ENCODE measurements at regions not wholly inside any gene's neighbourhood (a gene's known extent, or its start where the extent isn't known, plus 50 kb on each side); places are given as distances from the start of the nearest gene placed in this dataset.

DNA sequence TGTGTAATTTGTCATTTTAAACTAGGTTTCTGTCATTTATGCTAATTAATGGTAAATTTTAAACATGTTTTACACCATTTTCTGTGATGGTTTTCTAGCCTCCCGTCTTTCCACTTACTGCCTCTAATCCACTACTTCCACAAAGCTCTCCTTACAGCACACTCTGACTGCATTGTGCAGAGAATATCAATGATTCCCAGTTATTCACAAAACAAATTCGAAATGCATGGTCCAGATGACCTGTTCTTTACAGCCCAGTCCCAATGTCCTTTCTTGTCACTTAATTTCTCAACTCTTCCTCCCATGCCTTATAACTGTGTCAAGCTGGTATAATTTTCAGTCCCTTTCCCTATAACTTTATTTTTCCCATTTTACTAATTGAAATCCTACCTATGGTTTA is 770.5 kb downstream of the USP25 start:
- ChIA-PET POLR2A (no interaction called here), CTCF (no interaction called here)
- intact Hi-C loops (cut with DNase I, micrococcal nuclease) = no loop called here
- Mint-ChIP-seq H3K4me3 (no peak overlapping the region), H3K27ac (no peak overlapping the region), H3K9me3 (ENCODE audit: low read depth) (peaks cover 2% of the 10 kb centered on the region), H3K27me3 (no peaks in the 10 kb centered on the region), H3K36me3 (ENCODE audit: low read depth) (no peaks in the 10 kb centered on the region), H3K4me1 (no peaks in the 10 kb centered on the region)
- ATAC-seq (no peak), DNase-seq (no peak)

DNA sequence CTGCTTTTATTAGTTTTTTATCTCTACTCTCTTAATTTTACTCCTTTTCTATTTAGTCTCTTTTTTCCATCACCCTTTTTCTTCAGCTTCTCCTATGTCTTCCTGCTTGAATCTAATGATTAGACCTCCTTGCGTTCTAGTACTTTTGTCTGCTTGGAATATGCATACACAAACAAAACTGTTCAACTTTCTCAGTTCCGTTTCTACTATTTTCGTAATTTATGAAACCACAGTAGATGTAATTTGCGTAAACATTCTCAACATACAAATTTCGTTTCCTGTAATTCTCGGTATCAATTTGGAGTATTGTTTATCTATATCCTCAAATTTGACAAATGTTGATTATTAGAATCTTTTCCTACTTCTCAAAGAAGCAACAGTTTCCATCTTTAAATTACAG is 772.5 kb downstream of the USP25 start:
- Mint-ChIP-seq H3K9me3 (ENCODE audit: low read depth) (peaks cover 2% of the 10 kb centered on the region), H3K27ac (no peak overlapping the region), H3K4me3 (no peak overlapping the region), H3K4me1 (no peaks in the 10 kb centered on the region), H3K36me3 (ENCODE audit: low read depth) (no peaks in the 10 kb centered on the region), H3K27me3 (no peaks in the 10 kb centered on the region)
- intact Hi-C loops (cut with DNase I, micrococcal nuclease) = no loop called here
- ChIA-PET POLR2A (interaction anchor here (0.6 kb wide), 1 partner anchor 103 kb away, joined by 9 read pairs; no protein-coding TSS in a partner anchor), CTCF (no interaction called here)
- no peak for DNase-seq
- ATAC-seq = no peak

DNA sequence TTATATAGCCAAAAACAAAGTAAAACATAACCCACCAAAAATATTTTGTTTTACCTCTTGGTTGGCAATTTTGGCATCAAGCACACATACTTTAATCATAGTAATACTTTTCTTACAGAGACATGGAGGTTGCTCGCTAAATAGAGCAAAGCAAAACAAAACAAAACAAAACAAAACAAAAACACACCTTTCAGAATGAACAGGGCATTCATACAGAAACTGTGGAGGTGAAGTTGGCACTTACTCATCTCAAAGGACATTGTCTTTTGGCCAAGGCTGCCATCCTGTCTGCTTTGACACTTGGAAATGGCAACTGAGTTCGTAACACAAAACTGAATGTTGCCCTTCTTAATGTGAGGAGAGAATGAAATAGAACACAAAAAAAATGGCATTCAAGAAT is 773.1 kb downstream of the USP25 start:
- intact Hi-C loops (cut with DNase I, micrococcal nuclease) = no loop called here
- Mint-ChIP-seq H3K4me3 (no peak overlapping the region), H3K27me3 (no peaks in the 10 kb centered on the region), H3K4me1 (no peaks in the 10 kb centered on the region), H3K27ac (no peak overlapping the region), H3K9me3 (ENCODE audit: low read depth) (peaks cover 2% of the 10 kb centered on the region), H3K36me3 (ENCODE audit: low read depth) (no peaks in the 10 kb centered on the region)
- CTCF ChIA-PET = no interaction called here
- POLR2A ChIA-PET = interaction anchor here (0.6 kb wide), 1 partner anchor 102 kb away, joined by 9 read pairs; no protein-coding TSS in a partner anchor
- ATAC-seq (no peak), DNase-seq (no peak)

DNA sequence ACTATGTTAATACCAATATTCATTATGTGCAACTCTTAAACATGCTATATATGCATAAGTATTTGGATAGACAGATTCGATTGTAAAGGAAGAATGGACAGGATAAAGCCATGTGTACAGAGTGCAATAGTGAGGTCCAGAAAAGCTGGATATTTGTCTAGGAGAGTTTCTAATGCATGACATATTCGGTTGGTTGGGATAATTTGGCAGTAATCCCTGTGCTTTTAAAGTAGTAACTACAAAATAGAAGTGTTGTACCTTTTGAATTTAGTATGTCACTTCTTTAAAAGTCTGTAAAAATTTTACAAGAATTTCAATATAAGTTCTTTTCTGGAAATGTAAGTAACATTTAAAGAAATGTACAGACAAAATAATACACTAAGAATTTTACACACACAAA is 774.5 kb downstream of the USP25 start:
- ChIA-PET POLR2A (no interaction called here), CTCF (interaction anchor here (1.5 kb wide), 1 partner anchor 11 kb away, joined by 3 read pairs; no protein-coding TSS in a partner anchor)
- ATAC-seq = no peak
- no peak overlapping the region for H3K4me3 Mint-ChIP-seq
- H3K9me3 Mint-ChIP-seq (ENCODE audit: low read depth) = peaks cover 5% of the 10 kb centered on the region
- H3K4me1 Mint-ChIP-seq = no peaks in the 10 kb centered on the region
- no peak for DNase-seq
- intact Hi-C loops (cut with DNase I, micrococcal nuclease) = no loop called here
- H3K36me3 Mint-ChIP-seq (ENCODE audit: low read depth) = no peaks in the 10 kb centered on the region
- no peaks in the 10 kb centered on the region for H3K27me3 Mint-ChIP-seq
- no peak overlapping the region for H3K27ac Mint-ChIP-seq

DNA sequence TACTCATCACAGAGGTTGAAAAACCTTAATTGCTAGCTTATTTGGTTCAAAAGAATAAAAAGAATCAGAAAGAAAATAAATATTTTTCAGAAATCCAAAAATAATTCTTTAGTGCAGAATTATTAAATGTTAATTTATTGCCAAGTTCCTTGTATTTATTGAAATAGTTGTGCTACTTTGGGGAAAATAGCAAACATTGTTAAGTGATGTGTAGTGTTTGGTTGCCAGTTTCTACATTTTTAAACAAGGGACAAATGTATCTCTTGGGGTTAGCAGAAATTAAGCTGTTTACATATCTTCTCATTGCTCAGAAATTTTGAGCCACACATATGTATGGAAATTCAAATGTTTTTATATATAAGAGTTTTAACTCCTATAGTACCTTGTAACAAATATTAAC is 775.0 kb downstream of the USP25 start:
- DNase-seq (no peak), ATAC-seq (no peak)
- Mint-ChIP-seq H3K36me3 (ENCODE audit: low read depth) (no peaks in the 10 kb centered on the region), H3K9me3 (ENCODE audit: low read depth) (peaks cover 3% of the 10 kb centered on the region), H3K27ac (no peak overlapping the region), H3K4me1 (no peaks in the 10 kb centered on the region), H3K27me3 (no peaks in the 10 kb centered on the region), H3K4me3 (no peak overlapping the region)
- ChIA-PET POLR2A (no interaction called here), CTCF (interaction anchor here (1.5 kb wide), 1 partner anchor 11 kb away, joined by 3 read pairs; no protein-coding TSS in a partner anchor)
- intact Hi-C loops (cut with DNase I, micrococcal nuclease) = no loop called here

DNA sequence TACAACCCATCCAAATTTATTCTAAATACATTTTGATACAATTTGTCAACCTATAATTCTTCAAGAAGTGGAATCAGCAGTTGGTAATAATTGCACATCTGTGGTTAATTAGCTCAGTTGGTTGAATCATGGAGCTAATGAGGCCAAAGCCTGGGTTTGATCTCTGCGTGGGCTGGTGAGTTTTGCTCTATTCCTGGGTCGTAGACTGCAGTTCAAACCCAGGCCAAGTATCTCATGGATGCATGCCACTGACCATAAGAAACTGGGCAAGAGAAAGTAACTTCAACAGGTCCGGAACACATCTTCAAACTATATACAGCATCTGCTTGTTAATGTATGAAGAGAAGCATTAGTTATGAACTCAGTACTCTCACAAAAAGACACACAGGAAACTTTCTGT is 779.7 kb downstream of the USP25 start:
- peaks cover 9% of the 10 kb centered on the region for H3K9me3 Mint-ChIP-seq (ENCODE audit: low read depth)
- no peaks in the 10 kb centered on the region for H3K36me3 Mint-ChIP-seq (ENCODE audit: low read depth)
- H3K27ac Mint-ChIP-seq = no peak overlapping the region
- ChIA-PET CTCF (no interaction called here), POLR2A (no interaction called here)
- no peaks in the 10 kb centered on the region for H3K27me3 Mint-ChIP-seq
- DNase-seq (no peak), ATAC-seq (no peak)
- intact Hi-C loops (cut with DNase I, micrococcal nuclease) = no loop called here
- no peak overlapping the region for H3K4me3 Mint-ChIP-seq
- no peaks in the 10 kb centered on the region for H3K4me1 Mint-ChIP-seq

DNA sequence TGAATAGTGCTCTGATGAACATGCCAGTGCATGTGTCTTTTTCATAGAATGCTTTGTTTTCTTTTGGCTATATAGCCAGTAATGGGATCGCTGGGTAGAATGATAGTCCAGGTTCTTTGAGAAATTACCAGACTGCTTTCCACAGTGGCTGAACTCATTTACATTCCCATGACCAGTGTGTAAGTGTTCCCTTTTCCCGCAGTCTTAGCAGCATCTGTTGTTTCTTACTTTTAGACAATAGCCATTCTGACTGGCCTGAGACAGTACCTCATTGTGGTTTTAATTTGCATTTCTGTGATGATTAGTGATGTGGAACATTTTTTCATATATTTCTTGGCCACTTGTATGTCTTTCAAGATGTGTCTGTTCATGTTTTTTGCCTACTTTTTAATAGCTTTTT is 784.5 kb downstream of the USP25 start:
- Mint-ChIP-seq H3K27me3 (no peaks in the 10 kb centered on the region), H3K27ac (no peak overlapping the region), H3K4me3 (no peak overlapping the region), H3K9me3 (ENCODE audit: low read depth) (peaks cover 10% of the 10 kb centered on the region), H3K4me1 (no peaks in the 10 kb centered on the region), H3K36me3 (ENCODE audit: low read depth) (no peaks in the 10 kb centered on the region)
- ATAC-seq = no peak
- DNase-seq = no peak
- intact Hi-C loops (cut with DNase I, micrococcal nuclease) = no loop called here
- CTCF ChIA-PET = no interaction called here
- POLR2A ChIA-PET = no interaction called here

DNA sequence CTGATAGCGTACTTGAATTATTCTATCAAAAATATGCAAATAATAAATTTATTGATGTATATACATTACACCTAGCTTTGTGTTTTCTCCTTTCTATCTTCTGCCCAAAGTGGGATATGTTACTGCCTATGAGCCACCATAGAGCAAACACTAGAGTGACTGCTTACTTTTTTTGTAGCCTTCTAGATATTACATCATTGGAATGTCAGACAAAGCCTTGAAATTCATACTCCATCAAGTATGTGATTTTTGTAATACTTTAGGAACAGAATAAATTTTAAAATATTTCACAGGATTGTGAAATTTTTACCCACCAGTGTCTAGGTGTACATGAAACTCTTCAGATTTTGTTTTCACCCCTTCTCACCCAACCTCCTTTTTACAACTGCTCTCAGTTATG is 787.6 kb downstream of the USP25 start:
- CTCF ChIA-PET = no interaction called here
- POLR2A ChIA-PET = no interaction called here

DNA sequence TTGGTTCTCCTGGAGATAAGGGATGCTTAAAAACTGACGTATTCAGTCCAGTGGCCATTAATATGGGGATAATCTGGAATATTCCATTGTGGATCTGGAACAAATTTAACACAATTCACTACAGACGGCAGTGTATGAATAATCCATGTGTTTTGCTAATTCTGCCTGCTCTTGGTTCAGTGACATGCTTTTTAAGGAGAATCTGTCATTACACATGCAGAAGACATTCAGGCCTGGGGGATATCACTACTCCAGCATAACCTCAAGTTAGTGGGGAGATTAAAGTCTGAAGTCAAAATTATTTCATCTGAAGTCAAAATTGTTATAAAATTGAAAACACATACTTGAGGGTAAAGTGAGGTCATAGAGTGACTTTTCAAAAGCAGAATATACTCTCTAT is 789.3 kb downstream of the USP25 start:
- Mint-ChIP-seq H3K4me1 (no peaks in the 10 kb centered on the region), H3K4me3 (no peak overlapping the region), H3K9me3 (ENCODE audit: low read depth) (peaks cover 8% of the 10 kb centered on the region), H3K27ac (no peak overlapping the region), H3K27me3 (no peaks in the 10 kb centered on the region), H3K36me3 (ENCODE audit: low read depth) (no peaks in the 10 kb centered on the region)
- intact Hi-C loops (cut with DNase I, micrococcal nuclease) = no loop called here
- DNase-seq (no peak), ATAC-seq (no peak)
- POLR2A ChIA-PET = no interaction called here
- CTCF ChIA-PET = no interaction called here

More for the DNA sequence above, 787.6 kb downstream of the USP25 start:
- H3K36me3 Mint-ChIP-seq (ENCODE audit: low read depth) = no peaks in the 10 kb centered on the region
- no peak overlapping the region for H3K4me3 Mint-ChIP-seq
- intact Hi-C loops (cut with DNase I, micrococcal nuclease) = no loop called here
- ATAC-seq (no peak), DNase-seq (no peak)
- no peaks in the 10 kb centered on the region for H3K4me1 Mint-ChIP-seq
- peaks cover 10% of the 10 kb centered on the region for H3K9me3 Mint-ChIP-seq (ENCODE audit: low read depth)
- H3K27ac Mint-ChIP-seq = no peak overlapping the region
- no peaks in the 10 kb centered on the region for H3K27me3 Mint-ChIP-seq

DNA sequence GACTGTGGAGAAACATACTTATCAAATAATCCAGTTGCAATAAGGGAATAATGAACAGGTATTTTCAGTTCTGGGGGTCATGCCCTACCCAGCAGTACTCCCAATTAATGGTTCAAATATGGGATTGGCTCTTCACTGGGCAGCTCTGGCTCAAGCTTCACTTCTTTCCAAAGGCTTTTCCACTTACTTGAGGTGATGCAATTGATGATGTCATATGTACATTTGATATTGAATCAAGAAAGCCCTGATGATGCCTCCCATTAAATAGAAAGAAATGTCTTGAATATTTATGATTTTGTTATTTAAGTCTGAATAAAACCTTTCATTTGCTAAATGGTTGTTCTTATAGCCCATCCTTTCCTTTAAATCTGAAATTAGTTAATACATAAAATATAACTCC is 789.9 kb downstream of the USP25 start:
- Mint-ChIP-seq H3K36me3 (ENCODE audit: low read depth) (no peaks in the 10 kb centered on the region), H3K4me3 (no peak overlapping the region), H3K4me1 (no peaks in the 10 kb centered on the region), H3K27ac (no peak overlapping the region), H3K9me3 (ENCODE audit: low read depth) (peaks cover 4% of the 10 kb centered on the region), H3K27me3 (no peaks in the 10 kb centered on the region)
- no peak for ATAC-seq
- intact Hi-C loops (cut with DNase I, micrococcal nuclease) = no loop called here
- POLR2A ChIA-PET = no interaction called here
- DNase-seq = no peak
- CTCF ChIA-PET = no interaction called here

DNA sequence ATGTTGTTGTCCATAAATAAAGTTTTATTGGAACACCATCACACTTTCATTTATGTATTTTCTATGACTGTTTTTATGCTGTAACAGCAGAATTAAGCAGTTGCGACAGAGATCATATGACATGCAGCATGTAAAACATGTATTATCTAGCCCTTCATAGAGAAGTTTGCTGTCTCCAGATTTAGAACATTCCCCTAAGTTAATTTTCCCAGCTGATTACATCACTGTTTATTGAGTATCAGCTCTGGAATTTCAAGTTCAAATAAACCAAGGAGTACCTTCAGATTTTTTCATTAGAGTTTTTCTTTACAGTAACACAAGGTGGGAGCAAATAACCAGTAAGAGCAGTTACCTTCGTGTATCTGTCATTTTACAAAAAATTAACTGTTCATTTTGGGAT is 792.8 kb downstream of the USP25 start:
- POLR2A ChIA-PET = no interaction called here
- no peaks in the 10 kb centered on the region for H3K4me1 Mint-ChIP-seq
- H3K27ac Mint-ChIP-seq = no peak overlapping the region
- no peaks in the 10 kb centered on the region for H3K36me3 Mint-ChIP-seq (ENCODE audit: low read depth)
- DNase-seq = no peak
- H3K27me3 Mint-ChIP-seq = no peaks in the 10 kb centered on the region
- ATAC-seq = no peak
- intact Hi-C loops (cut with DNase I, micrococcal nuclease) = no loop called here
- peaks cover 3% of the 10 kb centered on the region for H3K9me3 Mint-ChIP-seq (ENCODE audit: low read depth)
- H3K4me3 Mint-ChIP-seq = no peak overlapping the region
- CTCF ChIA-PET = no interaction called here

DNA sequence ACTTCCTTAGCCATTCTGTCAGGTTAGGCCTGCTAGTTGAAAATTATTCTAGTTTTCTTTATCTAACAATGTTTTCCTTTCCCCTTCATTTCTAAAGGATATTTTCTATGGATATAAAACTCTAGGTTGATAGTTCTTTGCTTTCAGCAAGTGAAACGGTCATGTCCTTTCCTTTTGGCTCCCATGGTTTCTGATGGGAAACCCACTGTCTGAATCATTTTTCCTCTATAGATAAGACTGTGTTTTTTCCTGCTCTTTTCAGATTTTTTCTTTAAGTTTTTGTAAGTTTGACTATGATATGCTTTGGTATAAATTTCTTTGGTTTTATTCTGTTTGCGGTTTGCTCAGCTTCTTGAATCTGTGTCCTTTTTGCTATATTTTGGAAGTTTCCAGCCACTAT is 800.9 kb downstream of the USP25 start:
- no peak for DNase-seq
- Mint-ChIP-seq H3K4me1 (no peaks in the 10 kb centered on the region), H3K36me3 (ENCODE audit: low read depth) (no peaks in the 10 kb centered on the region), H3K4me3 (no peak overlapping the region), H3K27me3 (no peaks in the 10 kb centered on the region), H3K27ac (no peak overlapping the region), H3K9me3 (ENCODE audit: low read depth) (peaks cover 13% of the 10 kb centered on the region)
- ChIA-PET POLR2A (no interaction called here), CTCF (no interaction called here)
- ATAC-seq = no peak
- intact Hi-C loops (cut with DNase I, micrococcal nuclease) = no loop called here

DNA sequence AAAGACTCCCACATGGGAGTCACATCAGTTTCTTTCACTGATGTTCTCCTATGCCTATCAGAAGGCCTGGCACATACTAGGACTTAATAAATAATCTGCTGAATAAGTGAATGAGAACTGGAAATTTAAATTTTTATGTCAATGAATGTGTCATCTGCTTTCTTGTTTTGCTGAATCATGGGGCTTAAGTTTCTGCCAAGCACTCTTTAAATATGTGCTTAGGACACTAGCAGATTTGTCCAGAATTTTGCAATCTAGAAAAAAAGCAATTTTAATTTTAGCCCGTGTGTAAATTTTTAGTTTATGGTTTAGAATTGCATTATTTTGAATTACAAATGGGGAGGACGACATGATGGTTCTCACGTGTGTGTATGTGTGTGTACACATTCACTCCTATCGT is 803.1 kb downstream of the USP25 start:
- H3K27ac Mint-ChIP-seq = no peak overlapping the region
- H3K9me3 Mint-ChIP-seq (ENCODE audit: low read depth) = peaks cover 10% of the 10 kb centered on the region
- intact Hi-C loops (cut with DNase I, micrococcal nuclease) = no loop called here
- no peak overlapping the region for H3K4me3 Mint-ChIP-seq
- no peaks in the 10 kb centered on the region for H3K27me3 Mint-ChIP-seq
- H3K36me3 Mint-ChIP-seq (ENCODE audit: low read depth) = no peaks in the 10 kb centered on the region
- ATAC-seq (no peak), DNase-seq (no peak)
- ChIA-PET CTCF (no interaction called here), POLR2A (no interaction called here)
- H3K4me1 Mint-ChIP-seq = no peaks in the 10 kb centered on the region
